Activated T-helper 1 cell treated with anti-CD3 and anti-CD28 coated beads, Interleukin-12 subunit alpha, Interleukin-12 subunit beta, Interleukin-2, Interleukin-4 antibody, amounts not matched to agents 30 ng/mL and 10 ng/mL and 1 ng/mL, durations not matched to agents 14 hours and 24 hours and 36 hours (primary cell): ENCODE measurements at regions not wholly inside any gene's neighbourhood (a gene's known extent, or its start where the extent isn't known, plus 50 kb on each side); places are given as distances from the start of the nearest gene placed in this dataset.
A peak's percentile ranks its signal among the peaks of the same experiment; 100 is the strongest.

Experiments
- DNase-seq: peaks from one replicate; pipeline ENCODE4 v3.0.0; 2021; ENCODE audit warnings: low spot score
- H3K27ac Mint-ChIP-seq: one replicate; pipeline ENCODE4 v1.8.0; 2021; ENCODE audit warnings: mild to moderate bottlenecking, mixed read lengths
- H3K27me3 Mint-ChIP-seq: one replicate; pipeline ENCODE4 v1.8.0; 2022; ENCODE audit warnings: mild to moderate bottlenecking, moderate library complexity, mixed read lengths; ENCODE audit not compliant: insufficient read depth
- H3K36me3 Mint-ChIP-seq: one replicate; pipeline ENCODE4 v1.8.0; 2021; ENCODE audit warnings: low read depth, mixed read lengths
- H3K4me1 Mint-ChIP-seq: one replicate; pipeline ENCODE4 v1.8.0; 2021; ENCODE audit warnings: low read depth, mixed read lengths
- H3K4me3 Mint-ChIP-seq: one replicate; pipeline ENCODE4 v1.8.0; 2021; ENCODE audit warnings: mild to moderate bottlenecking, moderate library complexity, mixed read lengths
- H3K9me3 Mint-ChIP-seq: one replicate; pipeline ENCODE4 v1.8.0; 2021; ENCODE audit warnings: mixed read lengths
- intact Hi-C: fragments of 100-400 bp; cut with micrococcal nuclease; formaldehyde crosslinking; loops from one replicate; pipeline ENCODE4 v1.15.1; 2024

DNA sequence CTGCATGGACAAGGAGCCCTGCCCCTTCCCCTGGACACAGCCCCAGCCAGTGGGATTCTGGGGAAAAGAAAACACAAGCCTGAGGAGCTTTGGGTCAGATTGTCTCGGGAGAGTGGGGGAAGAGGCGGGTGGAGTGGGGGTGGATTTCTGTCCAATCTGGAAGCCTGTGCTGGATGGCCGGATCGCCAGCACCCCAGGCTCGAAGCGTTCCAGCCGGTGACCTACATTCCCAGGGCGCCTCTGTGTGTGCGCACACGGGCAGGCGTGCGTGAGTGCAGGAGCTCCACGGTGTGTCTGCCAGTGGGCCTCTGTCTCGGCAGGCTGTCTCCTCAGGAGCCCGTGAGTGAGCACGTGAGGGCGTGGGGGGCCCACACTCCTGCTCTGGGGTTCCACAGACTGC lies 74.3 kb upstream of the DAB2IP start:
- Mint-ChIP-seq H3K4me1 (no peaks in the 10 kb centered on the region), H3K27ac (no peak overlapping the region), H3K36me3 (no peaks in the 10 kb centered on the region), H3K27me3 (peaks cover under 1% of the 10 kb centered on the region), H3K4me3 (no peak overlapping the region), H3K9me3 (no peaks in the 10 kb centered on the region)
- no peak for DNase-seq
- intact Hi-C loops: no loop called here

DNA sequence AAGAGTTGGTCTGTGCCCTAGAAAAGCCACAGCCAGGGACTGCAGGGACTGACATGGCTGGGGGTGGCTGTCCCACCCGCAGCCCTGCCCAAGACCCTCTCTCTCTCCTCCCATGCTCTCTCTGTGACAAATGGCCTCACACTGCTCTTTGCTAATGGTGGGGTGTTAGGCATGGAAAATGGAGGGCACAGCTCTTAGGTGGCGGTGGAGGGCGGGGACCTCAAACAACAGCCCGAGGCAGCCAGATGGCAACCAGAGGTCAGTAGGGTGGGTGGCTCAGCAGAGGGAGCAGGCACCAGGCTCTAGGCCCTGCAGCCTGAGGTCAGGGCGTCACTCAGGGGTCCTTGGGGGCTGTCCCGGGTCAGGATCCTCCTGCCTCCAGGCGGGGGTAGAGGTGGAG lies 73.9 kb upstream of the DAB2IP start:
- intact Hi-C loops: no loop called here
- DNase-seq: no peak
- Mint-ChIP-seq H3K36me3 (no peaks in the 10 kb centered on the region), H3K4me3 (no peak overlapping the region), H3K9me3 (no peaks in the 10 kb centered on the region), H3K27ac (no peak overlapping the region), H3K27me3 (no peaks in the 10 kb centered on the region), H3K4me1 (no peaks in the 10 kb centered on the region)

DNA sequence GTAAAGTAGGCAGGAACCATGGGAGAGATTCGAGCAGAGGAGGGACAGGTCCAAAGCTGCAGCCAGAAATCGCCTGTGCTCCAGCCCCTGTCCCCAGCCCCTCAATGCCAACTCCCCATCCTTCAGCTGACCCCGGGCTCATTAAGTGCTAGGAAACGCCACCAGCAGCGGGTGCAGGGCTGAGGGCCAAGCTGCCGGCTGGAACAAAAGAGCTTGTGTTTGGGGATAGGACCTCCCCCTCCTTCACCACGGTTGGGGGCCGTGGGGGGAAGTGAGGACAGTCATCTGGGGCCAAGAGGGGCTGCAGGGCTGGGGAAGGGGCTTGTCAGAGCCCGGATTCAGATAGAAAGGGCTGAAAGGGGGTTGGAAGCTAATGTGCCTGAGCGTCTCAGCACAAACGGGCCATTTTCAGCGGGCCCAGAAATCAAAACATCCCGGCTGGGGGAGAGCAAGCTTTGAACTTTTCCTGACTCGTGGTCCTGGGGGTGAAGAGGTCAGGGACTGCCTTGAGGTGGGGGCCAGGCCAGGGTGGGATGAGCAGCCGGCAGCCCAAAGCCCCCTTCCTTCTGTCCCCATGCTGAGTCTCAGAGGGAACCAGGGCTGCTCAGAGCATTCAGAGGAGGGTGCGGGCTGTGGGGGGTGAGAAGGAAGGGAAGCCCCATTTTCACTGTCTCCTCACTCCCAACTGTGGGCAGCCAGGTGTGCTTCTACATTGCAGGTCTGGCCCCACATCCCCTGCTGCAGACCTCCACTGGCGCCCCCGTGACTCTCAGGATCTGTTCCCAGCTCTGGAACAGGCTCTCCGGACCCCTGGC lies 69.4 kb upstream of the DAB2IP start:
- intact Hi-C loops: no loop called here
- no peaks in the 10 kb centered on the region for H3K4me1 Mint-ChIP-seq
- H3K36me3 Mint-ChIP-seq: no peaks in the 10 kb centered on the region
- DNase-seq: no peak
- H3K27me3 Mint-ChIP-seq: no peaks in the 10 kb centered on the region
- H3K27ac Mint-ChIP-seq: peak overlapping the region; percentile 19
- H3K4me3 Mint-ChIP-seq: no peak overlapping the region
- no peaks in the 10 kb centered on the region for H3K9me3 Mint-ChIP-seq

DNA sequence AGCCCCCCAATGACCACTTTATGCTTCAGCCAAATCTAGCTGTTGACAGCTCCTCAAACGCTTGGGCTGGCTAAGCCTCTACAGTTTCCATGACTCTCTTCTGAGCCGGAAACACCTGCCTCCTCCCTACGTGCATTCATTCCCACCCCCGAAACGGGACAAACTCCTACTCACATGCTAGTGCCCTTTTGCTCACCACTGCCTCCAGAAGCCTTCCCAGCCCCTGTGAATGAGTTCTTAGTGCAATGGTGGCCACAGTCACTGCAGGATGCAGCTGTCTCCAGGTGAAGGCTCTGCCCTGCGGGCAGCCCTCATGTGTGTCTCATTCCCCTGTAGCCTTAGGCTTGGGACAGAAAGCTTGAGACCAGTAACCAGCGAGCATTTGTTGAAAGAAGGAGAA lies 68.8 kb upstream of the DAB2IP start:
- intact Hi-C loops: no loop called here
- DNase-seq: no peak
- Mint-ChIP-seq H3K4me3 (no peak overlapping the region), H3K27ac (peak overlapping the region; percentile 19), H3K27me3 (no peaks in the 10 kb centered on the region), H3K9me3 (no peaks in the 10 kb centered on the region), H3K4me1 (no peaks in the 10 kb centered on the region), H3K36me3 (no peaks in the 10 kb centered on the region)

DNA sequence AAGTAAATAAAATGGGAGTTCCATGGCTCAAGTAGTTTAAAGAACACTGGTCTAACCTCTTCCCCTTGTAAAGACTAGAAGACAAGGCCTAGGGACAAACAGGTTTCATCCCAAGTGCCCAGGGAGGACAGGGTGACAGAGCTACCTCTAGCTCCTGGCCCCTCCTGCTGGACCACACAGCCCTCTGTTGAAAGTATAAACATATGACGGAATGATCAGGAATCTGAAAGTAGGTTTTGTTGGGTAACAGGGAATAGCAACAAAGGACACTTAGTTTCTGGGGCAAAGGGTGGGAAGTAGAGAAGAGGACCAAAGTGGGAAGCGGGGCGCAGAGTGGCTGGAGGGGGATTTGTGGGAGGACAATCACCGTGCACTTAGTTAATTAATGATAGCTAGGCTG lies 67.0 kb upstream of the DAB2IP start:
- H3K36me3 Mint-ChIP-seq: no peaks in the 10 kb centered on the region
- H3K27ac Mint-ChIP-seq: no peak overlapping the region
- H3K9me3 Mint-ChIP-seq: no peaks in the 10 kb centered on the region
- H3K4me1 Mint-ChIP-seq: no peaks in the 10 kb centered on the region
- intact Hi-C loops: no loop called here
- DNase-seq: no peak
- H3K27me3 Mint-ChIP-seq: no peaks in the 10 kb centered on the region
- no peak overlapping the region for H3K4me3 Mint-ChIP-seq

DNA sequence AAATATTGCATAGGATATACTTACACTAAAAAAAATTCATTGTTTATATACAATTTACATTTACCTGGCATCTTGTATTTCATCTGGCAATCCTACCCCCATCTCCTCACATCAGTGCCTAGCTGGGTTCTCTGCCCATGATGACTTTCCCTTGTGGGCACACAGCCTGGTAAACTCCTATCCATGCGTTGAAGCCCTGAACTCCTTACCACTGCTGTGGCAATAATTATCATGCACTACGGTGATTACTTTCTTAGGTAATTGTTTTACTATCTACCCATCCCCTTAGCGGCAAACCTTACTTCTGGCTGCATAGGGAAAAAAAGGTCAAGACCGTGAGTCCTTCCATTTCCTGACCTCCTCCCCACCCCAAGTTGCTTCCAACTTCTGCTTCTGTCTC lies 63.6 kb upstream of the DAB2IP start:
- intact Hi-C loops: no loop called here
- Mint-ChIP-seq H3K27ac (no peak overlapping the region), H3K36me3 (no peaks in the 10 kb centered on the region), H3K4me3 (no peak overlapping the region), H3K9me3 (no peaks in the 10 kb centered on the region), H3K27me3 (no peaks in the 10 kb centered on the region), H3K4me1 (no peaks in the 10 kb centered on the region)
- no peak for DNase-seq

DNA sequence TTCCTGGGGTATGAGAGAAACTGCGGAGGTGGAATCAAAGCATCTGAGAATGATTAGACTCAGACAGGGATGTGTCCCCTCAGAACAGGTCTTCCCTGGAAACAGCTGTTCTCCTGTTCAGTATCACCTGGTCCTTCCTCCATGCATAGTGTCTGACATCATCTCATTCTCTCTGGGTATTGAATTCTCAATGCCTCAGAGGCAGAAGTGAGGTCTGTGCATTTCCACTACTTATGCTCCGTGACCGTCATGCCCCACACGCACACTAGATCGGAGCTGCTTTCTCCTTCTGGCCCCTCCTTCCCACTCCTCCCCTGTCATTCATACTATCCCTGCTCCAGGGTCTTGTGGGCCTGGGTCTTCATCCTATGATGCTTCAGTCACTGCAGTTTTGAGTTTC lies 61.4 kb upstream of the DAB2IP start:
- H3K27ac Mint-ChIP-seq: no peak overlapping the region
- peaks cover 6% of the 10 kb centered on the region for H3K27me3 Mint-ChIP-seq
- no peak for DNase-seq
- no peaks in the 10 kb centered on the region for H3K9me3 Mint-ChIP-seq
- no peaks in the 10 kb centered on the region for H3K4me1 Mint-ChIP-seq
- intact Hi-C loops: no loop called here
- H3K4me3 Mint-ChIP-seq: no peak overlapping the region
- no peaks in the 10 kb centered on the region for H3K36me3 Mint-ChIP-seq

DNA sequence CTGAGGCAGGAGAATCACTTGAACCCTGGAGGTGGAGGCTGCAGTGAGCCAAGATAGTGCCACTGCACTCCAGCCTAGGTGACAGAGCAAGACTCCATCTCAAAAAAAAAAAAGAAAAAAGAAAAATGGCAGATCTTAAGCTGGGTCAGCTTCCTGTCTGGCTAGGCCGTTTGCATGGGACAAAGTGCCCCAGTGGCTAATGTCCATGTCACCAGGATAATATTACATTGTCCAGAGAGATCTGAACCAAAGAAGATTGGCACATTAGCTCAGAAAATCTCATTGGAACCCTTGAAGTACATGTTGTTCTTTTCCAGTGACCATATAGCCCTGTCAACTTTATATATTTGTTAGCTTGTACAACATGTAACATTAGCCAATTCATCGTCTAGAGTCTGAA lies 59.2 kb upstream of the DAB2IP start:
- no peak for DNase-seq
- H3K36me3 Mint-ChIP-seq: no peaks in the 10 kb centered on the region
- peaks cover 25% of the 10 kb centered on the region for H3K27me3 Mint-ChIP-seq
- H3K9me3 Mint-ChIP-seq: no peaks in the 10 kb centered on the region
- H3K27ac Mint-ChIP-seq: no peak overlapping the region
- H3K4me3 Mint-ChIP-seq: no peak overlapping the region
- no peaks in the 10 kb centered on the region for H3K4me1 Mint-ChIP-seq
- intact Hi-C loops: no loop called here

DNA sequence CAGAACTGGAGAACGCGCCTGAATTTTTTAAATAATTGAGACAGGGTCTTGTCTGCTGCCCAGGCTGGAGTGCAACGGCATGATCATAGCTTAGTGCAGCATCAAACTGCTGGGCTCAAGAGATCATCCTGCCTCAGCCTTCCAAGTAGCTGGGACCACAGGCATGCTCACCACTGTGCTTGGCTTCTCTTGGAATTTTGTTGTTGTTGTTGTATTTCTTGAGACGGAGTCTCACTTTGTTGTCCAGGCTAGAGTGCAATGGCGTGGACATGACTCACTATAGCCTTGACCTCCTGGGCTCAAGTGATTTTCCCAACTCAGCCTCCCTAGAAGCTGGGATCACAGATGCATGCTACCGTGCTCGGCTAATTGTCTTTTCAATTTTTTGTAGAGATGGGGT lies 58.4 kb upstream of the DAB2IP start:
- Mint-ChIP-seq H3K9me3 (no peaks in the 10 kb centered on the region), H3K36me3 (no peaks in the 10 kb centered on the region), H3K27me3 (peaks cover 31% of the 10 kb centered on the region), H3K27ac (no peak overlapping the region), H3K4me1 (no peaks in the 10 kb centered on the region), H3K4me3 (no peak overlapping the region)
- no peak for DNase-seq
- intact Hi-C loops: no loop called here

DNA sequence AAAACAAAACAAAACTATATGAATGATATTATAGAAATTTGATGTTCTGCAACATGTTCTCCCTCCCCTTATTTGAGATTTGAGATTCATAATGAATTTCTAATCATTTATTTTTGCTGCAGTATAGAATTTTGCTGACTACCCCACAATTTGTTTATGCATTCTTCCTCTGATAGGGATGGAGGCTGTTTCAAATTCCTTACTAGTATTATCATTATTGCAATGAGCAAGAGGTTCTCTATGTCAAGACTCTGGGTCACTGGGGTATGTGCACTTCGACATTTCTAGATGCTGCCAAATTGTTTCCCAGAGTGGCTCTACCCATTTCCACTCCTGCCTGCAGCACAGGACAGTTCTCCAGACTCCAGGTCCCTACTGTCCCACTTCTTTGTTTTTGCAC lies 54.9 kb upstream of the DAB2IP start:
- H3K4me1 Mint-ChIP-seq: no peaks in the 10 kb centered on the region
- intact Hi-C loops: no loop called here
- H3K27ac Mint-ChIP-seq: no peak overlapping the region
- H3K4me3 Mint-ChIP-seq: no peak overlapping the region
- DNase-seq: no peak
- no peaks in the 10 kb centered on the region for H3K36me3 Mint-ChIP-seq
- no peaks in the 10 kb centered on the region for H3K9me3 Mint-ChIP-seq
- H3K27me3 Mint-ChIP-seq: peaks cover 51% of the 10 kb centered on the region

DNA sequence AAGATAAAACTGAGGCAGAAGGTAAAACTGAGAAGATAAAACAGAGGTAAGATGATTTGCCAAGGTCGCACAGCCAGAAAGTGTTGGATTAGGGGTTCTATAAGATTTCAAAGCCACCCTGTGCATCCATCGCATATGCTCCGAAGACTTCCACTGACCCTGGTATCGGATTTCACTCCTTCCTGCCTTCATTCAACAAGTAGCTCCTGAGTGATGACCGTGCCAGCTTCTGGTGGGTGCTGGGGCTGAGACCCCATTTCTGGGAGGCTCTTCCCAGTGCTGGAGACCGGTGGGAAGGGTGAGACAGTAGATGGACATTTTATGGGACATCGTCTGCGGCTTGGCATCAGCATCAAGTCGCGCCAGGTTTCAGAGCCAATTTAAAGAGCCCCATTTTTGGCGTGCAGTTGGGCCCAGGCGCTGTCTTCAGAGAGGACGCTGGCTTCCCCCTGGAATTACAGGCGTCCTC lies 53.7 kb upstream of the DAB2IP start:
- peaks cover 53% of the 10 kb centered on the region for H3K27me3 Mint-ChIP-seq
- intact Hi-C loops: no loop called here
- H3K4me3 Mint-ChIP-seq: no peak overlapping the region

DNA sequence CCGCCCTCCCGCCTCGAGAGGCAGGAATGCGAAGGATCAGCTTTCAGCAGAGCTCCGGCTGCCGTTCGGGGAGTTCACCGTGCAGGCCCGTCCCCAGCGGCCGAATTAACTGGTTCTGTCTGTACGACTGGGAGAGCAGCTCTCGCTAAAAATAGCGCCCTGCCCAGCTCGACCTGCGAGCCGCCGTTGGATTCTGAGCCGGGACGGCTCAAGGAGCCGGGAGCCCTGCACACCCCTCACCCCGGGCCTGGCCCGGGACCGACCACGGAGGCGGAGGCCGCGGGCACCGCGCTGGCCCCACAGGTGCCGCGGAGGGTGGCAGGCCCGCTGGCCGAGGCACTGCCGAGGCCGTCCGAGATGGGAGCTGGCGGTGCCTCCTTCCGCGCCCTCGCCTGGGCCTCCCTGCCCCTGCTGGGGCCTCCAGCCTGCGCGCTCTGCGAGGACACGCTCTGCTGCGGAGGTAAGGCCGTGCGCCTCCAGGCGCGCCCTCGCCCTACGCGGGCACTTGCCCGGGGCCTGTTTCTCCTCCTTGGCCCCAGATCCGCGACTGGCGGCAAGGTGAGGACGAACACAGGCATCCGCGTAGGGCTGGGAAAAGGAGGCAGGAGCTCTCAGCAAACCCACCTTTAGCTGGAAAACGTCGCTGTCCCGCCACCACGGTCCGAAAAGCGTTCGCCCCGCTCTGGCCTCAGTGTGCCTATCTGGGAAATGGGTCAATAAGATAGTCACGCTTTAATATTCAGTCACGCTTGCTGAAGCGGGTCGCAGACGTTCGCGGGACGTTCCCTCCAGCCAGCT lies 53.1 kb upstream of the DAB2IP start:
- Mint-ChIP-seq H3K4me3 (no peak overlapping the region), H3K4me1 (no peaks in the 10 kb centered on the region), H3K9me3 (no peaks in the 10 kb centered on the region), H3K27ac (no peak overlapping the region), H3K36me3 (no peaks in the 10 kb centered on the region), H3K27me3 (peaks cover 57% of the 10 kb centered on the region)
- intact Hi-C loops: no loop called here
- DNase-seq: no peak

More for the DNA sequence above, 53.7 kb upstream of the DAB2IP start:
- DNase-seq: no peak
- Mint-ChIP-seq H3K4me1 (no peaks in the 10 kb centered on the region), H3K27ac (no peak overlapping the region), H3K9me3 (no peaks in the 10 kb centered on the region), H3K36me3 (no peaks in the 10 kb centered on the region)
